Lower lobe of right lung (tissue), 2 donors: ENCODE measurements at regions not wholly inside any gene's neighbourhood (a gene's known extent, or its start where the extent isn't known, plus 50 kb on each side); places are given as distances from the start of the nearest gene placed in this dataset.

Source experiments
- ATAC-seq, 2 donors: fragments of 200-7000 bp; cut with Tn5 transposase; one replicate each; pipeline ENCODE4 v1.9.1; 2020 to 2022; ENCODE audit warnings: mild to moderate bottlenecking in 2 of 2, moderate library complexity in 2 of 2
- DNase-seq: peaks from one replicate; pipeline ENCODE4 v3.0.0-alpha.2; 2020
- H3K27ac ChIP-seq: fragments of 200-600 bp; one replicate; pipeline ENCODE4 v1.8.0; 2022
- H3K27me3 ChIP-seq: fragments of 200-600 bp; one replicate; pipeline ENCODE4 v1.8.0; 2022; ENCODE audit warnings: low read depth
- H3K36me3 ChIP-seq: fragments of 200-600 bp; one replicate; pipeline ENCODE4 v1.8.0; 2022; ENCODE audit warnings: mild to moderate bottlenecking
- H3K4me1 ChIP-seq: fragments of 200-600 bp; one replicate; pipeline ENCODE4 v1.8.0; 2022
- H3K4me3 ChIP-seq: fragments of 200-600 bp; one replicate; pipeline ENCODE4 v1.8.0; 2022; ENCODE audit warnings: mild to moderate bottlenecking
- H3K9me3 ChIP-seq: fragments of 200-600 bp; one replicate; pipeline ENCODE4 v1.8.0; 2022
- CTCF ChIP-seq: fragments of 200-600 bp; IDR thresholded peaks from one replicate; pipeline ENCODE4 v1.8.0; 2022; ENCODE audit warnings: antibody characterized with exemption, mild to moderate bottlenecking
- intact Hi-C: fragments of 100-400 bp; cut with DNase I; formaldehyde crosslinking; loops from one replicate; pipeline ENCODE4 v1.11.0; 2022
- donor health status: DM: no; HTN: yes; CAD: no; lungs with severe emphysema.

- Histone ChIP-seq H3K36me3 (no peaks in the 10 kb centered on the region), H3K27ac (no peak overlapping the region), H3K4me3 (no peak overlapping the region), H3K27me3 (no peaks in the 10 kb centered on the region), H3K9me3 (no peaks in the 10 kb centered on the region), H3K4me1 (no peaks in the 10 kb centered on the region)
- TF ChIP-seq CTCF: no peak
- intact Hi-C loops: no loop called here
- ATAC-seq: no peak
- DNase-seq: no peak
Measured at GRCh38 chr6:160831739-160832138, 129.7 kb downstream of the PLG start.

GRCh38 chr6:160832422-160832821 is 130.4 kb downstream of the PLG start:
- no peak for ATAC-seq
- H3K36me3 ChIP-seq: no peaks in the 10 kb centered on the region
- no peak for TF ChIP-seq CTCF
- no peaks in the 10 kb centered on the region for H3K4me1 ChIP-seq
- H3K27me3 ChIP-seq: no peaks in the 10 kb centered on the region
- H3K27ac ChIP-seq: no peak overlapping the region
- DNase-seq: no peak
- H3K4me3 ChIP-seq: no peak overlapping the region
- no peaks in the 10 kb centered on the region for H3K9me3 ChIP-seq
- intact Hi-C loops: no loop called here

GRCh38 chr6:160837146-160837545 is 135.1 kb downstream of the PLG start:
- no peak overlapping the region for H3K27ac ChIP-seq
- DNase-seq: no peak
- no peak for TF ChIP-seq CTCF
- intact Hi-C loops: no loop called here
- no peaks in the 10 kb centered on the region for H3K27me3 ChIP-seq
- no peaks in the 10 kb centered on the region for H3K36me3 ChIP-seq
- ATAC-seq: no peak
- no peaks in the 10 kb centered on the region for H3K4me1 ChIP-seq
- H3K9me3 ChIP-seq: no peaks in the 10 kb centered on the region
- H3K4me3 ChIP-seq: no peak overlapping the region

- TF ChIP-seq CTCF: no peak
- no peak overlapping the region for H3K27ac ChIP-seq
- no peak for DNase-seq
- no peaks in the 10 kb centered on the region for H3K27me3 ChIP-seq
- no peaks in the 10 kb centered on the region for H3K36me3 ChIP-seq
- intact Hi-C loops: no loop called here
- no peaks in the 10 kb centered on the region for H3K4me1 ChIP-seq
- H3K4me3 ChIP-seq: no peak overlapping the region
- no peaks in the 10 kb centered on the region for H3K9me3 ChIP-seq
- ATAC-seq: no peak
Measured at GRCh38 chr6:160851031-160851430, 140.5 kb upstream of the MAP3K4 start.

GRCh38 chr6:160853946-160854345 is 137.6 kb upstream of the MAP3K4 start:
- DNase-seq: no peak
- TF ChIP-seq CTCF: no peak
- Histone ChIP-seq H3K36me3 (no peaks in the 10 kb centered on the region), H3K9me3 (no peaks in the 10 kb centered on the region), H3K27me3 (no peaks in the 10 kb centered on the region), H3K27ac (no peak overlapping the region), H3K4me1 (no peaks in the 10 kb centered on the region), H3K4me3 (no peak overlapping the region)
- ATAC-seq: no peak
- intact Hi-C loops: no loop called here

- no peak for DNase-seq
- H3K27me3 ChIP-seq: no peaks in the 10 kb centered on the region
- H3K4me3 ChIP-seq: no peak overlapping the region
- ATAC-seq: no peak
- H3K36me3 ChIP-seq: no peaks in the 10 kb centered on the region
- H3K27ac ChIP-seq: no peak overlapping the region
- no peaks in the 10 kb centered on the region for H3K9me3 ChIP-seq
- no peaks in the 10 kb centered on the region for H3K4me1 ChIP-seq
- no peak for TF ChIP-seq CTCF
- intact Hi-C loops: no loop called here
Measured at GRCh38 chr6:160858886-160859285, 132.7 kb upstream of the MAP3K4 start.
